GM18517 (cell line): ENCODE measurements at regions not wholly inside any gene's neighbourhood (a gene's known extent, or its start where the extent isn't known, plus 50 kb on each side); places are given as distances from the start of the nearest gene placed in this dataset.

Experiments
- ATAC-seq: cut with Tn5 transposase; IDR thresholded peaks from one replicate; pipeline ENCODE4 v1.9.1; 2021; ENCODE audit warnings: mild to moderate bottlenecking, moderate library complexity; ENCODE audit not compliant: unreplicated experiment

DNA sequence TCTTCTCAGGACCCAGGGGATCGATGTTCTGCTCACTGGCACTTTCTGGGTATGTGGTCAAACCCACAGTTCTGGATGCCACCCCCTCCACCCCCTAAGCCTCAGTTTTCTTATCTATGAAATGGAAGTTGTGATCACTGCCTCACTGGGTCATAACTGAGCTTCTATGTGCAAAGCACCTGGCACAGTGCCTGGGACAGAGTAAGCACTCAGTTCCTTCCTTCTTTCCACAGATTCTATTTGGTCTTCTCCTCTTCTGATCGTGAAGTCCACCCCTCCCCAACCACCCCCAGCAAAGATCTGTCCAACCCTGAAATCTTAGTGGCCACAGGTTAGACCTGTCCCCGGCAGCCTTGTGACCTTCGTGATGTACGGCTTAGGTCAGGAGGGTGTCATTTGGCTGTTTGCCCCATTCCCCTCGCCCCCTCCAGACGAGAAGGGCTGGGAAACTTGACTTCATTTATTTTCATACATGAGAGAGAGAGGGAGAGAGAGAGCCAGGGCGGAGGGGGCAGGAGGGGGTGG lies 181.4 kb downstream of the FGF18 start:
- ATAC-seq = no peak

DNA sequence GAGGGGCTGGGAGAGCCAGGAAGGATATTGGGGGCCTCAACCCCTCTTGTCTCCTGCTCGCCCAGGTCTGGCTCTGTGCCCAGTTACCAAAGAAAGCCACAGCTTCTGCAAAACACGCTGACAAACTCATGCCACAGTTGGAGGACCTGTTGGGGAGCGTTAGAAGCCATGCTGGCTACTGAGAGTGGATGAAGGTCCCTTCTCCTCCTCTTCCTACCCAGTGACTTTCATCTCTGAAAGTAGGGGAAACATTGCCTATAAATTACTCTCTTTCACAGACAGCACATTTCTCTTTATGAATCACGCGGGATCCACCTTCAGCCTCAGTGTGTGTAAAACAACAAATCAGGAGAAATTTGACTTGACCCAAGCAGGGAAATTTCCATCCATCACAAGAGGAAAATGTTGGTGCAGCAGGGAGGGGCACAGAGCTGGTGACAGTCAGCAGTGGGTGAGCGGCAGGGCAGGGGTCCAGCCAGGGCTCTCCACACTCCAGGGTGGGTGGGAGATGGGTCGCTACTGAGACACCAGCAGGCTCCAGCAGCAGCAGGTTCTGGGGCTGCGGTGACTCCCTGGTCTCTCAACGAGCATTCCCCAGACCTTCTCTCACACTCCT lies 181.9 kb downstream of the FGF18 start:
- no peak for ATAC-seq

DNA sequence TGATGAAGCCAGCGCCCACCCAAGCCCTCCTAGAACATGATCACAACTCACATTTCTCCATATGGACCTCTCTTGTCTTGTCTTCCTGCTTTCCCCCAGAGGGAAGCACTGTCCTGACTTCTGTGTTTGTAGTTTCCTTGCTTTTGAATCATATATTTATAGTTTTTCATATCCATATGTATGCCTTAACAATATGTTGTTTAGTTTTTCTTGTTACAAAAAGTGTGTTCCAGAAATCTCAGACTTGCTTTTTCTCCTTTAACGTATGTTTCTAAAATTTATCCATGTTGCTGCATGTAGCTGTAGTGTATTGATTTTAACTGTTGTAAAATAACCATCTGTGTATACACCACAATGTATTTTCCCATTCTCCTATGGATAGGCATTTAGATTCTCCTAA lies 182.0 kb upstream of the SMIM23 start:
- ATAC-seq = no peak

GRCh38 chr5:171604195-171604594 lies 181.4 kb upstream of the SMIM23 start:
- no peak for ATAC-seq

DNA sequence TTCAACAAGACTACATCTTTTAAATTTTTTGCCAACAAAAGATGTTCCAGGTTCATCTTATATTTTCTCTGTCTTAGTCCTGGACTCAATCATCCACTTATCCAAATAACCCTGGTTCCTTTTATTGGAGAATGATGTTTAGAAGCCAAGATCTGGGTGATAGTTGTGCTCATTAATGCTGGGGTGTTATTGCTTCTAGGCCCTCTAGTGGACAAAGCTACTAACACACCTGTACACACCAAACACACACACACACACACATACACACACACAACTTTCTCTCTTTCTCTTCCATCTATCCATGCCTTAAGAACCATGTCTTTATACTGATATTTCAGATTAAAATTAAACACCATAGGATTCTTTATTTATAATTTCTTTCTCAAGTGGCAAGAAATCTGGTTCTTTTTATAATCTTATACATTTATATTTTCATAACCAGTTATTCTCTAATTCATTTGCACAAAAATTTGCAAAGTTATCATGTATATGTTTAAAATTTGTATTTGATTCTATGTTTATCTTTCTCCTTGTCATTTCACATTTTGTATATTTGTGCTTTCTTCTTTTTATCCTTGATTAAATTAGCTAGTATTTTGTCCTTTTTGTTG lies 179.1 kb upstream of the SMIM23 start:
- ATAC-seq = no peak

DNA sequence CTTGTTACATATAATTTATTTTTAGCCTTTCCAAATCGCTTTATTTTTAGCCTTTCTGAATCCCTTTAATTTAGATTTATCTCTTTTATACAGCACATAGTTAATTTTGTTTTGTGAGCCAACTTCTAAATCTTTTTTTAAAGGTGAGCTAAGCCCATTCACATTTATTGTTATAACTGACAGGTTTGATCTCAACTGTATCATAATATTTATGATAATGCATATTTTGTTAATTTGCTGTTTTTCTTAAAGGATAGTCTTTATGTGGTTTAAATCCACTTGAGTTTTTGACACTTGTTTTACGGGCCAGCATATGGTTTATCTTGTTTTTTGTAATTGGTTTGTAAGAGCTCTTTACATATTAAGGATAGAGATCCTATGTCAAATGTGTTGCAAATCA lies 177.8 kb upstream of the SMIM23 start:
- no peak for ATAC-seq

DNA sequence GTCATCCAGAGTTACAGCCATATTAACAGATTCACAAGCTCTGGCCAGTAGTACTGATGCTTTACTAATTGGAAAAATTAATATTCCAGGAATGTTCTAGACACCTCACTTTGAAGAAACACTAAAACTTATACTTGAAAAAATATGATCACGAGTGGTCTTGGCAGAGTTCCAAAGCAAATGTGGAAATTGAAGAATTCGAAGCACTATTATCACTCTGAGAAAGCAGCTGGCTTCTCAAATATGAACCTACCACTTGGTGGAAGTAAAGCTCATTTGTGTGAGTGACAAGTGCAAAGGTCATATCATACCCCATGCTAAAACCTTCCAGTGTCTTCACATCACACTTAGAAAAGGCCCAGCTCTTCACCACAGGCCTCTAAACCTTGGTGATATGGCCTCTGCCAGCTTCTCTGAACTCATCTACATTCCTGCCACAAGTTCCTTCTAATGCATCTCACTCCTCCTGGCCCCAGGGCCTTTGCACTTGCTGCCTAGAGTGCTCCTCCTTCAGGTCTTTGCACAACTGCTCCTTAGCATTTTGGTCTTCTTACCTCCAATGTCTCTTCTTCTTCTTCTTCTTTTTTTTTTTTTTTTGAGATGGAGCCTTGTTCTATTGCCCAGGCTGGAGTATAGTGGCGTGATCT lies 175.7 kb upstream of the SMIM23 start:
- ATAC-seq = no peak

- ATAC-seq = no peak
These were observed 174.9 kb upstream of the SMIM23 start for GRCh38 chr5:171610686-171611085.

DNA sequence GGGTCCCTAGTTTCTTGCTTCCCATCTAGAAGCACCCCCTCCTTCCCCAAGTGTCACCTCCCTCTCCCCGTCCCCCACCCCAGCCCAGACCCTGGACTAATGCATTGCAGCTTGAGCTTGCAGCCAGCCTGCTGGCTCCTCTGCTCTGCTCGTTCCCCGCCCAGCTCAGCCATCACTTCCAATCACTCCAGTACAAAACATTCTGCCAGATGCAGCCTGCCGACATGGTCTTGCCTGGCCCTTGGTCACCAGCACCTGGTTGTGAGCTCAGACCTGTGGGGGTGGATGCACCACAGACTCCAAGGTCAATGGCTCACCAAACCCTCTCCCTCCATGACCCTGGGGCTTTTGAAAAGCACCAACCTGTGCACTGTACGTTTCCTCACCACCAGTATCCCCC lies 172.9 kb upstream of the SMIM23 start:
- ATAC-seq = no peak

DNA sequence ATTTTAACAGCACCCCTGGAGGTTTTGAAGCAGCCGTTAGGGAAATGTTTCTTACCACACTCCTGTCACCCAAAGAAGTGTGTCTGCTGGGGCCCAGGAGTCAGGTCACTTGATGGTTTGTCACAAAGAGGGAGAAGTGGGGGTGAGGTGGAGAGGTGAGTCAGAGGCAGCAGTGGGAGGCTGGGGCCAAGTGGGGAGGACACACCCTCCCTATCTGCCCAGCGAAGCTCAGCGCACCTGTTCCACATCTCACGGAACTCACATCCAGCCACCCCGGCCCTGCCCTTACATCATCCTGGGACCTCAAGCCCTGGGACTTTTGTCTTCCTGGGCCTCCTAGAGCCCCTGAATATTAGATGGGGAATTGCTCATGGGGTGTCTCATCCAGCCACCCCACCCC lies 171.1 kb upstream of the SMIM23 start:
- ATAC-seq = no peak

DNA sequence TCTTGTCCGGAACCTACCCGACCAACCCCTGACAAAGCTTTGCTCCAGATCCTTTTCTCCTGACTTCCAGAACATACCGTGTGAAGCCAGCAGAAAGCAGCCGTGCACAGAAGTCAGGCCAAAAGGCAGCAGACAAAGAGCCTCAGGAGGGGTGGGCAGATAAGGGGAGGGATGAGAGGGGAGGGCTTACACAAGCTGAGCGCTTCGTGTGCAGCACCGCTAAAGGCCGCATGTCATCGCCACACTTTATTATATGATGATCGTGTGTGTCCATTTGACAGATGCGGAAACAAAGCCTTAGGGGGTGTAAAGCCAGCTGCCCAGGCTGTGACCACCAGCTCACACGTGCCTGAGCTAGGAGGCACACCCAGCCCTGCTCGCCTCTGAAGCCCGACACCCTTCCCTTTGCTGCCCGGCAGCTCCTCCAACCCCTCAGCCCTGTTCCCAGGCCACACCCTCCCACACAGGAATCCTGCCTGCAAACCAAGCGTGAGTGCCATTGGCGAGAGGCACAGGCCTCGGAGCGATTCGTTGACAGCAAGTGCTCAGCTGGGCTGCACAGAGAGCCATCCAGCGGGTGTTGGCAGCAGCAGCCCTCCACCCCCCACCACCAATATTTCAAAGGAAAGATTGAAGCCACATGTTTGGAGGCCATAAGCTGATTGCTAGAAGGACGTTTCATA lies 170.5 kb upstream of the SMIM23 start:
- no peak for ATAC-seq

DNA sequence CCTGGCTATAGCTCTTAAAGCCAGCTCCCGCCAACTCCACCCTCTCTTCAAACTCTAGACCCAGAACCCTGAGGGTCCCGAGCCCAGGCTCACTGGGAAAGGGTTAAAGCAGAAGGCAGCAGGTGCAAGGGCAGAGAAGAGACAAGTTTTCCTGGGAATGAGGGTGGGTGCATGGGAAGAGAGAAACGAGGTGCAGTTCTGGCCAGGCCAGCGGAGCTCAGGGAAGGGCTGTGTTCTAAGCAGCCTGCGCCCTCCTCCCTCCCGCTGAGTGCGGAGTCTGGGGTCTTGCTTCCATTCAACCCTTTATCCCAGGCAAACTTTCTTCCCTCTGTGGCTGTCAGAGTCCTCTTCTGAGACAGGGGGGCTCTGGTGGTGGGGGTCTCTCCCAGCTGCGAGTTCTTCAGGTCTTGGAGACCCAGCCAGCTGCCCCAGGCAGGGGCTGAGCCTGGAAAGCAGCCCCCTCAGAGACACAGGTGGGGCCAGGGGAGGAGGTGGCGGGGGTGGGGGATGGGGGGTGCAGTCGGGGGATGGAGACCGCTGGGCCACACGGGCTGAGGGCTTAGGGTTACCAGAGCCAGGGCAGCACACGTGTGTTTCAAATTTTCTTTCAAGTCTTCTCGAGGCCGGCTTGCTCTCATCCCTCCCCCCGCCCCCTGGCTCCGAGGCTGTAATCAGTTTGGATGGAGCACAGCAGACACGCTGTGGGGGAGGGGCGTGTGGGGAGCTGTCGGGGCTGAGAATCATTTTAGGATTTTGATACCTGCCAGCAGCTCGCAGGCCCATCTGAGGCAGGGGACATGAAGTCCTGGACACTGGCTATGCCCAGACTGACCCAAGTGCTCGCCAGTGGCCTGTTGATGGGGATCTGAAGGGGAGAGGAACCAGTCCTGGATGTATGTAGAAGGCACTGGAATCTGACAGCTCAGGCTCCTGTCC lies 169.6 kb upstream of the SMIM23 start:
- no peak for ATAC-seq

- ATAC-seq = no peak
These were observed 168.4 kb upstream of the SMIM23 start for GRCh38 chr5:171617266-171617665.

DNA sequence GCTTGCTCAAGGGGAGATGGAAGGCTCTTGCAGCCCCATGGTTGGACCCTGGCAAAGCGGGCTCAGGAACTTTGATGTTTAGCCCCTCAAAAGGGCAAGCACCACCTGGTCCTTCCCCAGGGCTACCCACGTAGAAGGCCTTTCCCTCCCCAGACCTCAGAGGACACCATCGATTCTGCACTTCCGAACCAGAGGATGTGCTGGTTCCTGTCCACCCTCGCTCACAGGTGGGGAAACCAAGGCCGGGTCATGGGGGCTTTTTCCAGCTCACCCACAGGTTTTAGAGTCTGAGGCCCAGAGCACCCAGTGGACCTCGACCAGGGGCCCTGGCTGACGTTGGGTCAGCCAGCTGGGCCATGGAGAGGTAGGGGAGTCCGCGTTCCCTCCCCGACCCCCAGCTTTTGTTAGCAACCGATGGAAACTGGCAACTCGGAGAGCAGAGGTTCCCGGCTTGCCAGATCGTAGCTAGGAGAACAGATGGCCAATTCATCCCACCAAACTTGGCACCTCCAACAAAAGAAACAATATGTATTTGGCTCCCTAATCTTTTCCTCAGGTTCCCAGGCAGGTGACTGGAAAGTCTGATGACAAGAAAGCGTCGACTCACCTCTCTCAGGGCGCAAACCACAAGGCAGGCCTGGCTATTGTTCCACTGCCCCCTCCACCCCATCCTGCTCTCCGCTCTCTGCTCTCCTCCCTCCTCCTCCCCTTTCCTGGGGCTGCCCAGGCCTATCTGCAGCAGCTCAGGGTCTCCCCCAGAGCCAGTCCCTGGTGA lies 167.6 kb upstream of the SMIM23 start:
- no peak for ATAC-seq

GRCh38 chr5:171619196-171619595 lies 166.4 kb upstream of the SMIM23 start:
- no peak for ATAC-seq

- ATAC-seq = no peak
These were observed 165.9 kb upstream of the SMIM23 start for GRCh38 chr5:171619744-171620143.

GRCh38 chr5:171622010-171622409 lies 163.6 kb upstream of the SMIM23 start:
- no peak for ATAC-seq

GRCh38 chr5:171623107-171623506 lies 162.5 kb upstream of the SMIM23 start:
- ATAC-seq = no peak

DNA sequence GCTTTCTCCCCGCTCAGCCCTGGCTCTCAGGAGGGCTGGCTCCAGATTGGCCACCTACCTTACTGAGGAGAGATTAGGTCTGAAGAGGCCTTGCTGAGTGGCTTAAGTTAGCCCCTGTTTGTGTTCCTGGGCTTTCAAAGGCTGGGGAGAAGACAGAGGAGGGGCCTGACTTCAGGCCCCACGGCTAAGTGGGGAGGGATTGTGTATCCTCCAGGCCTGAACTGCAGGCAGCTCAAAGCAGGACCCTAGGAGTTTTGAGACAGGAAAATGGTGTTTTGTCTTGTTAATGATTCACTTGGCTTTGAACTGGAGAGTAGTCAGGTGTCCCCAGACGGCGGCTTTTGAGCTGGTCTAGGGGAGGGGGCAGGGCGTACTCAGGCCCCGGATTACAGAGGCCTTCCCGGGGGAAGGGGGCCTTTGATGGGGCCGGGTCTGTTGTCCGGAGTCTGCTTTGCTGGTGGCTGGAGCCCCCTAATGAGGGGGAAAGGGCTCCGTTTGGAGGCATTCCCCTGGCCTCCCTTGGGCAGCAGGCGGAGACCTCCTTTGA lies 162.0 kb upstream of the SMIM23 start:
- ATAC-seq = no peak

DNA sequence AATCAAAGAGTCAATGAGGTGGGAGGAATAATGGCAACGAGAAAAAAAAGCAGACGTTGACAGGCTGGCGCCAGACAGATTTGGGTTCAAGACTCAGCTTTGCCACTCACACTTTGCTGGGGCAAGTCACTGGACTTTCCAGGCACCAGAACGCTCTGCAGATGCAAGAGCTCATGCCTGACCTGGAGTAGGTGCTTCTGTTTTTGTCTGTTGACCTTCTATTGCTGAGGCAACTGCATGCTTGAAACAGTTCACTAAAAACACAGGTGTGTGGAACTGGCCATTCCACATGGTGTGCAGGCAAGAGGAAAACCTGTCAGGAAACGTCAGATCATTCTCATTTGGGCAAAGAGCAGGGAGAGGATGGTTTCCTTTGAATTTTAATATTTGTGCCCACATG lies 161.2 kb upstream of the SMIM23 start:
- no peak for ATAC-seq
